ENCODE measurements at regions not wholly inside any gene's neighbourhood (a gene's known extent, or its start where the extent isn't known, plus 50 kb on each side); places are given as distances from the start of the nearest gene placed in this dataset.
"Not testable (repeated sequence)": the region's sequence is repeated elsewhere in the genome, so short reads cannot be mapped to it uniquely, and the experiment has no call there.

DNA sequence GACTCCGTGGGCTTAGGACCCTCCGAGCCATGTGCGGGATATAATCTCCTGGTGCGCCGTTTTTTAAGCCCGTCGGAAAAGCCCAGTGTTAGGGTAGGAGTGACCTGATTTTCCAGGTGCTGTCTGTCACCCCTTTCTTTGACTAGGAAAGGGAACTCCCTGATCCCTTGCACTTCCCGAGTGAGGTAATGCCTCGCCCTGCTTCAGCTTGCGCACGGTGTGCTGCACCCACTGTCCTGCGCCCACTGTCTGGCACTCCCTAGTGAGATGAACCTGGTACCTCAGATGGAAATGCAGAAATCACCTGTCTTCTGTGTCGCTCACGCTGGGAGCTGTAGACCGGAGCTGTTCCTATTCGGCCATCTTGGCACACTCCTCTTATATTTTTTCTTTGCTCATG is 95.1 kb upstream of the FRMD4B start:
- not testable (repeated sequence) for FAIRE-seq

DNA sequence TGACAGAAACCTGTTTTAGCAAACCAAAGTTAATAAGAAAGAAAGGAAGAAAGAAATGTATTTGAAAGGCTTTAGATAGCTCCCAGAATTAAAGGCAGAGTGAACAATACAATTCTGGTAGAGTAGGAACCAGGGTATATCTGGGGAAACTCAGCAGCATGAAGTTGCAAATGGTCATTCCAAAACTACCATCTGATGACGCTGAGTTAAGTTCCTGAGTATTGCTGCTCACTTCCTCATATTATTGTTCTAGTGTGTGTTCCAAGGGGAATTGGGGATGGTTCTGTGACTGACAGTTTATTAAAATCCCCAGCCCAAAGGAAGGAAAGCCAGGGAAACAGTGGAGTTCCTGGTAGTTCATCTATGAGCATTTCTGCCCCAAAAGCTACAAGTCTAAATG is 88.3 kb upstream of the FRMD4B start:
- no peak for FAIRE-seq

DNA sequence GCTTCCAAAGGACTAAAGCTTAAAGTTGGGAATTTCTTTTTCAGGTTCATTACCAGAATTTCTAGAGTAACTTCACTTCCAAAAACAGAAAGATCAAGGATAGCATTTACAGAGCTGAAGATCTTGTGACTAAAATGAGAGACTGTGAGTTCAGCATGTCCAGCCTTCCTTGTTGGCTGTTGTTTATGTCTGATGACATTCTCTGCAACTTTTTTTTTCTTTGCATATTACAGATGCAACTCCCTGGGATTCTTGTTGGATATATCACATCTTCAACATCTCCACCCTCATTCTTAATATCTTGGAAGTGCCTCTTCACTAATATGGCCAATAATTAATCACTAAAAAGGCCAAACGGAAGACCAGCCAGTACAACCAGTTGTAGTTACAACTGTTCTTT is 86.2 kb upstream of the FRMD4B start:
- FAIRE-seq: no peak

DNA sequence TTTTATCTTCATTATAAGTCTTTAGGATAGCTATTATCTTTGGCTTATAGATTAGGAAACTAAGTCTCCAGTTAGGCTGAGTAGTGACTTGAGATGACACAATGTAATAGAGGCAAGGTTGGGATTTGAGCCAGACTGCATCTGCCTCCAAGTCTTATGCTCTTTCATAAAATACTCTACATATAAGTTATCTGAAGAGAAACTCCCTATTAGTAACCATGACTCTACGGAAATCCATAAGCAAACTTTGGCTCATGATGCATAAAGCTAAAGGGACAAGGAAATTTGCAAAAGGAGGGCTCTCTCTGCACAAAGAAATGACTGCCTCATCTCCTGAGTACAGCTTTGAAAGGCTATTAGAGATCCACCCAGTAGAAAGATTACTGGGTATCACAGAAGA is 77.6 kb upstream of the FRMD4B start:
- no peak for FAIRE-seq

DNA sequence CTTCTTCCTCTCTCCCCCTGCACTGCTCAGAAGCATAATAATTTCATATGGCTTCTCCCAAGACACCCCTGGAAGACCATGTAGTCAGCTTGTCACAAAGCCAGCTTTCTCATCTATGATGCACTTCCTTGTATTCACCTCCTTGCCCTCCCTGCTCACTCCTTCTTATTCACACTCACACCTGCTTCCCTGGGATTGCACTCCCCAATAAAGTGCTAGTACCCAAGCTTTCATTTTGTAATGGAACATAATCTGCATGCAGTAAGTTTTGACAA is 76.9 kb upstream of the FRMD4B start:
- FAIRE-seq: no peak

DNA sequence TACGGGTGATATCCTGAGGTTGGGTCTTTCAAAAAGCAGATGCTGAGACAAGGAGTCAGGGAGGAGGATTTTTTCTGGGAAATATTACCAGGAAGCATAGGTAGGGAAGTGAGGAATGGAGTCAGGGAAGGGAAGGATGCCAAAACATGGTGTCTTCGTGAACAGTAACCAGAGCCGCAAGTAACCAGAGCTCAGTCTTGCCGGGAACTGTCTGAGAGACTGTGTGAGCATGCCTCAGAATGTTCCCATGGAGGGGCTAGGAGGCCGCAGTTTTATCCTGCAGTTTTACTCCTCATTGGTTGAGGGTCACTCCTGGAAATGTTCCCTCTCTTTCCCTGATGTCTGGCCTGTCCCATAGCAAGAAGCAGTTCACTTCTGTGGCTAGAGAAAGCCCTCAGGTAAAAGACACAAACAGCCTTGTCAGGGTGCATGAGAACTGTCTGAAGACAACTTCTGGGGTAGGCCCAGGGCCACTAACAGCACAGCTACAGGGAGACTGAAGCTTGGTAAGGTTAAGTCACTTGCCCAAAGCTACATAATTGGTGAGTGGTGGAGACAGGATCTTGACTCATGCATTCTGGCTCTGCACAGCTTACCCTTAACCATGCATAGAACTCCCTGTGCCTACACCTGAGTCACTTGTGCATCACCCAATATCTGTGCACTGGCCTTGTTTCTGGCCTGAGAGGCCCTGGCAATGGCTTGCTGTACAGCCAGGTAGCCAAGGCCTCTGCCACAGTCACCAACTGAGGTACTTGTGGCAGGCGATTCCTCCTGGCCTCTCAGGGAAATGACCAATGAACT is 76.3 kb upstream of the FRMD4B start:
- no peak for FAIRE-seq

DNA sequence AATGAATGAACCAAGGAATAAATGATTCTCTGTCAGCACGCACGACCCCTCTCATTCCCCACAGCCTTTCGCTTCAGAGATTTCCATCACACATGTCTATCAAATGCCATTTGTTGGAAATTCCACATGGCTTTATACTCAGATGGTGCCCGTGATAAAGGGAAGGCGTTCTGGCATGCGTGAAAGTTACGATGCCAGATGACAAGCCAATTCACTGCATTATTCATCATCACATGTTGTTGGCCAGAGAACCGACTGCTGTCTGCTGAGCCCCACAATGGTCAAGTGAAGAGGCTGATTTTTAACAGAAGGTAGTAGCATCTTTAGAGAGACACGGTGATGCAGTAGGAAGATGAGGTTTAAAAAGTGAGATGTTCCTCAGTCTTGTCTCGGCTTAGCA is 74.1 kb upstream of the FRMD4B start:
- no peak for FAIRE-seq

DNA sequence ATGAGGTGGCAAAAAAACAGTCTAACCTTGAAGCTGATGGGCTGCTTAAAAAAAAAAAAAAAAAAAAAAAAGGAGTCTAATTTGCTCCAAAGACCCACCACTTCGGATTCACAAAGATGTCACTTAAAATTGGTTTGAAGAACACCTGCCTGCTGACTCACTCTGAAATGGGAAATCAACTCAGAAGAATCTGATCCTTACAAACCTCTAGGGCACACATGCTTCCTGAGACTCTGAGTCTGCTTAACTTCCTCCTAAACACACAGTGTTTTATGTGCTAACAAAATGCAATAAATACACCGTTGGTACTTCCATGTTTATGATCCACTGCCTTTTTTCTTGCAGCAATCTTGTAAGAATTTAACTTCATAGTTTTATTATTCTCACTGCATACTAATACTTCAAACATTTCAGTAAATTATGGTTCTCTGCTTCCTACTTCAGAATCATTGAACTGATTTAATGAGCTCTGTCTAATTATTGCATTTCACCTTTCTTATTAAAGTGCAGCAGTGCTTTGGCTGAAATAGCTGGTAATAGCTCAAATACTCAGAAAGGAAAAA is 73.0 kb upstream of the FRMD4B start:
- FAIRE-seq: no peak

DNA sequence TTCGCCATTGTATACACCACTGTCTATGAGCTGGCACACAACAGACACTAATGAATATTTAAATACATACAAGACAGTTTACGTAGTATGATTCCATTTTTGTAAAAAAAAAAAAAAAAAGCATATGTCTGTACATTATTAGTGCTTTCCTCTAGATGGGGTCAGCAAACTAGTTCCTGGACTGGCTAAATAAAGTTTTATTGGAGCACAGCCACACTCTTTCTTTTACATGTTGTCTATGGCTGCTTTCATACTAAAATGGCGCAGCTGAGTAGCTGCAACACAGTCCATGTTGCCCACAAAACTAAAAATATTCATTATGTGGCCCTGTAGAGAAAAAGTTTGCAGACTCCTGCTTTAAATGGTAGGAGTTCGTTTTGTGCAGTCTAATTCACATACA is 70.7 kb upstream of the FRMD4B start:
- no peak for FAIRE-seq

DNA sequence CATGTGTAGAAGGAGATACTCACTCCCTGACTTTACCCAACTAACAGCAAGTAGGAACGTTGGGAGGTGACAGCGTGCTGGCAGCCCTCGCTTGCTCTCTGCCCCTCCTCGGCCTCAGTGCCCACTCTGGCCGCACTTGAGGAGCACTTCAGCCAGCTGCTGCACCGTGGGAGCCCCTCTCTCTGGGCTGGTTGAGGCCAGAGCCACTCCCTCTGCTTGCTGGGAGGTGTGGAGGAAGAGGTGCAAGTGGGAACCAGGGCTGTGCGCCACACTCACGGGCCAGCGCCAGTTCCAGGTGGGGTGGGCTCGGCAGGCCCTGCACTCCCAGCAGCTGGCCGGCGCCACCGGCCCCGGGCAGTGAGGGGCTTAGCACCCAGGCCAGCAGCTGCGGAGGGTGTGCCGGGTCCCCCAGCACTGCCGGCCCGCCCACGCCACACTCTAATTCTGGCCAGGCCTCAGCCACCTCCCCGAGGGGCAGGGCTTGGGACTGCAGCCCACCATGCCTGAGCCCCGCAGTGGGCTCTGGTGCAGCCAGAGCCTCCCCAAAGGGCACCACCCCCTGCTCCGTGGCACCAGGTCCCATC is 68.4 kb upstream of the FRMD4B start:
- FAIRE-seq: no peak

DNA sequence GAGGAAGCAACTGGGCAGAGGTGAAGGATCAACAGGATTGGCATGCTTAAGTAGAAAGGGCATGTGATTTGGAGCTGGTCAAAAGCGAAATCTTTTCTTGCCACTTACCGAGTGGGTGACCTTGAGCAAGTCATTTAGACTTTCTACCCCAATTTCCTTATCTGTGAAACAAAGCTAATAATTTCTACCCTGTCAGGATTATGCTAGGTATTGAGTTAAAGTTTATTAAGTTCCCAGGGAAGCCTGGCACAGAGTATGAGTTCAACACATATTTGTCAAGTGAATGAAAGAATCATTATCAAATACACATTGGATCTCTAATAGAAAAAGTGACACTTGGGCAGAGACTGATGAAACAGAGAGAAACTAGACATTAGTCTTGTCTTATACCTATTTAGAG is 66.4 kb upstream of the FRMD4B start:
- FAIRE-seq: no peak

DNA sequence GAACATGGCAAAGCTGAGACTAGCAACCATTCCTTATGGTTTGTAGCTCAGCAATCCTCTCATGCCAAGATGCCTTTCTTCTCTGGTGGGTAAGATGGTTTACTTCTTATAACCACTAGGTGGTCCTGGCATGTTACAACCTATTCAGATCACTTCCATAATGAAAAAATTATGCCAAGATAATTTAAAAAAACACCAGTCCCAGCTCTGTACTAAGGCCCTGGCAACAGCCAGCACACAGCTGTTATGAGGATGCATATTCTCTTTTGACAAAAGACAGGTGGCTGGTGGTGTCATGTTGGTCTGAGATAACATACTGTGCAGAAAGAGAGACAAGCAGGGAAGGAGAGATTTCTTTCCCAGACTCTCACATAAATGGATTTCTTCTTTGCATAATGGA is 65.7 kb upstream of the FRMD4B start:
- no peak for FAIRE-seq

DNA sequence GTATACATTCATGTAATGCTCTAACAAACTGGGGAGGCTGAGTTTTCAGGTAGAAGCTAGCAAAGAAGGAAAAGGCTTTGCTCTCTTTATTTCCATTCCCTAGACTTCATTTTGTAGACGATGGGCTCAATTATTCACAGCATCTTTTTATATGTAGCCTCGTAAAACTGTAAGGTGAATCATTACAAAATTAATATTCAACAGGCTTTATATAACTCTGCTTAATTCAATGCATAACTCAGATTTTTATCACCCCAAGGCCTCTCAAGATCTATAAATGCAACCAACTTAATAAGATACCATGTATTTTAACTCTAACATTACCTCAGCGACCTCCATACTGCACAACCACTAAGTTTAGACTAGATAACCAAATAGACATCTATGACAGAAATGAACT is 63.0 kb upstream of the FRMD4B start:
- no peak for FAIRE-seq

DNA sequence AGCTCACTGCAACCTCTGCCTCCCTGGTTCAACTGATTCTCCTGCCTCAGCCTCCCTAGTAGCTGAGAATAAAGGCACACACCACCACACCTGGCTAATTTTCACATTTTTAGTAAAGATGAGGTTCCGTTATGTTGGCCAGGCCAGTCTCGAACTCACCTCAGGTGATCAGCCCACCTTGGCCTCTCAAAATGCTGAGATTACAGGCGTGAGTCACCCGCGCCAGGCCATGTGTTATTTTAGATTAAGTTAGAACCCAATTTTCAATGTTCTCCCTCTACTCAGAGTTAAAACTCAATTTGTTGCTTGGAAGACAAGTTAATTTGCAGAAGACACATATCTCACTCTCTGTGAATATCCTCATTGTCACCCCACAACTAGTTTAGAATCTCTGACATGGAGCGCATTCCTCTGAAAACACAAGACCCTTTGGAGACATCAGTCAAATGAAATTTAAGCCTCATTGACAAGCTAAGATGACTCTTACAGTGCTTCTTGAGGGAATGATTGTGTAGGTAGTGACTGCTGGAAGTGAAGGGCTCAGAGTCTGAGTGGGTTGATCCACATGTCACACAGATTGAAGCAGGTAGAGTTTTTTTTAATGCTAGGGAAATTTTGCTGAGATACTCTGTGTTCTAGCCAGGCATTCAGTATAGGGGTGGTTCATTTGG is 60.6 kb upstream of the FRMD4B start:
- no peak for FAIRE-seq

DNA sequence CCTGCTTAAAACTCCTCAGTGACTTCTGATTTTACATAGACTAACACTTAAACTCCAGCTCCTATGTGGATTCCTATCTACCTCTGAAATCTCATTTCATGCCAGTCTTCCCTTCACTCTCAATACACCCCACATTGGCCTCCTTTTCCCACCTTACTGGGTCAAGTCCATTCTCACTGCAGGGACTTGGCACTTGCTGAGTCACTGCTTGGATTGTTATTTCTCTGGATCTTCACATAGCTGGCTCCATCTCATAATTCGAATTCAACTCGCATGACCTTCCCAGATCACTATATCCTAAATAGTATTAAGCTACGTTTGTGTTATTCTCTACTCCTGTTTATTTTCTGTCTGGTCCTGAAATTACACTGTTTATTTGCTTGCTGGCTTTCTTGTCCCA is 59.6 kb upstream of the FRMD4B start:
- FAIRE-seq: no peak

DNA sequence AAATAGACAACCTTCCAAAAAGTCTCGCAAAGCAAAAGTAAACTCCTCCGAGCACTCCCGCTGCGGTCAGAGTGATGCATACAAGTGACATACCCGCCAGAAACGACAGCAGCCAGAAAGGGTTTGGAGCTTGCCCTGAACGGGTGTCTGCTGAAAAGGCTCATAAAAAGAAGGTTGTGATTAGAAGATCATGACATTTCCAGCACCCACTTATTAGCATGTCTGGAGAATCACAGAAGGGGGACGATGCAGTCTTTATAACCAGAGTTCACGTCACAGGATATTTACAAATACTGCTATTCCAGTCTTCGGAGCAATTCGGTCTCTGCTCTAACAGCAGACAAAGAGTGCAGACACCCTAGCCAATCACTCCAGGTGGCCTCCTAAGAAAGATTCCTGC is 59.1 kb upstream of the FRMD4B start:
- FAIRE-seq: no peak

DNA sequence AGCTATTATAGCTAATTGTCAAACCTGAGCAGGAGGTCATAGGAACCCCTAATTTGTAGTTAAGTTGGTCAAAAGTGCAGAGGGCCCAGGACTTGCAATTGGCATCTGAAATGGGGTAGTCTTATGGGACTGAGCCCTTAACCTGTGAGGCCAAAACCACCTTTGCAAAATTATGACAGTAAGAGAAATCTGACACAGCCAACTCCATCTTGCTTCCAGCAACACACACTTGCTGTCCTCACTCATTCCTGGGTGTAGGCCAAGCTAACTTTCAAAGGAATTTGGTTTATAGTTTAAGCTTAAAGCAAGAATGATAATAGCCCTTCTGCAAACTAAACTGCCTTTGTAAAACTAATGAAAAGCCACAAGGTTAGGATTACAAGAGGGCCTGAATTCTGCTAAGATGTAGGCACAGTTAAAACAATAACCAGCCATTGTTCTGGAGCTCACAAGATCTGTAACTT is 57.6 kb upstream of the FRMD4B start:
- FAIRE-seq: no peak

DNA sequence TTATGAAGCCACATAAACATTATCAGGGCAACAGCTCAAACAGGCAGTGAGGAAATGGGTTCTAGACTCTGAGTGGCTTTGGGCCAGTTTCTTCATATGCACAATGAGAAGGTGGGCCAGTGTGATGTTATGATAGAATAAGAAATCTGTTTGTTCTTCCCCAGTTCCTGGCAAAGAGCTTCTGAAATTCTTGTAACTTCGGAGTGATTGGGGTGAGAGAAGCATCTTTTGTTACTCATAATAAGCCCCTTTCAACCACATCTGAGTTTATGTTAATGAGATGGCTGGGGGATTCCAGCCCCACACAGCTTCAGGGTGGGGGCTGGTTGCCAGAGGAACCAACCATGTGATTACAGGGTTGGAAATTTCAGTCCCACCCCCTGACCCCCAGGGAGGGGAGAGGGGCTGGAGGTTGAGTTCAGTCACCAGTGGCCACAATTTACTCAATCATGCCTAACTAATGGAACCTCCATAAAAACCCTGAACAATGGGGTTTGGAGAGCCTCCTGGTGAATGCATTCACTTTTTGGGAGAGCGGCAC is 57.0 kb upstream of the FRMD4B start:
- FAIRE-seq: no peak

DNA sequence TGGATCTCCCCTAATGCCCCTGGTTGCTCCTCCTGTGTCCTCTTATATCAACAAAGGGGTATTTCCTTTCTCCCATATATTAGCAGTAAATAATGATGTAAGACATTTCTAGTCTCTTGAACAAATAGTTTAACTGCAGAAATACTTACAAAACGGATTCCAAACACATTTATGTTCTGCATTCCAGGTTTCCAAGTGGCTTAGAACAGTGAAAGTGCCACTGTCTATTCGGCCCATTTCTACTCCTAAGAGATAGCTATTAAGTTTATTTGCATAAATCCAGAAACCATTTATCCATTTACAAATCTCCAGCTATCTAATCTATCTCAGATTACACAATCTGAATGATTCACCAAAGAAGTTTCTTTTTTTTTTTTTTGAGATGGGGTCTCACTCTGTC is 55.8 kb upstream of the FRMD4B start:
- FAIRE-seq: no peak

DNA sequence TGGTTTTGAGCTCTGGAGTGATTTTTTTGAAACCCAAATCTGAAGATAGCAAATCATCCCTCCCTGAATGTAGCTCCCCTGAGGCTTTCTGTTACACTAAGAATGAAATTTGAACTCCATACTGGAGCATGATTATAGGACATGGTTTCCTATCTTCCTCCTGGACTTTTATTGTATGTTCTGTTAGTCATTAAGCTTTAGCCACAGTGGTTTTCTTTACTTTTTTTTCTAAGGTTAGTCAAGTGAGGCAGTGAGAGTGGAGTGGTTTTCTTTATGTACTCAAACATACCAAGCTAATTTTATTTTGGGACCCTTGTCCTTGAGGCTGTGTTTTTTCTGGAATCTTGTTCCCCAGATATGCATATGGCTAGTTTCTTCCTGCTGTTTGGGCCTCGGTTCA is 55.2 kb upstream of the FRMD4B start:
- no peak for FAIRE-seq

DNA sequence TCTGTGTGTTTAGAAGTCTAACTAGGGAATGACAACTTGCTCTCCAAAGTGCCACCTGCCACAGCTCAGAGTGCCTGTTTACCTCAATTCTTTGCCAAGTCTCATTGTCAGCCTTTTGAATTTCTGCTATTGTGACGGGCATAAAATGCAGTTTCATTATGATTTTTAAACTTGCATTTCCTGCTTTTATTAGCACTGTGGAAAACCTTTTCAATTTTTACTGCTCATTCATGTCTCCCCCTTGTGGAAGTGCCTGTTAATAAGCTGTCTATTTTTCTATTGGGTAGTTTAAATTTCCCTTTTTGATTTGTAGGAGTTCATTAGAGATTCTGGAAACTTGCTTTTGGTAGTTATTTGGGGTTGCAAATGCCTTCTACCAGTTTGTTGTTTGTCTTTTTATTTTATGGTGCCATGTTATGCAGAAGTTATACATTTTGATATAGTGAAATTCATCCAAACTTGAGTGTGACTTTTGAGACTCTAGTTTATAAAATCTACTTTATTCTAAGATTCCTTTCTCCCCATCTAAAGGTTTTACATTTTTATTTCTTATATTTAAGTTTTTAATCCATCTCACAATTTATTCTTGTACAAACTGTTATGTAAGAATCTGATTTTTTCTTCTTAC is 53.9 kb upstream of the FRMD4B start:
- FAIRE-seq: peak; percentile 65

DNA sequence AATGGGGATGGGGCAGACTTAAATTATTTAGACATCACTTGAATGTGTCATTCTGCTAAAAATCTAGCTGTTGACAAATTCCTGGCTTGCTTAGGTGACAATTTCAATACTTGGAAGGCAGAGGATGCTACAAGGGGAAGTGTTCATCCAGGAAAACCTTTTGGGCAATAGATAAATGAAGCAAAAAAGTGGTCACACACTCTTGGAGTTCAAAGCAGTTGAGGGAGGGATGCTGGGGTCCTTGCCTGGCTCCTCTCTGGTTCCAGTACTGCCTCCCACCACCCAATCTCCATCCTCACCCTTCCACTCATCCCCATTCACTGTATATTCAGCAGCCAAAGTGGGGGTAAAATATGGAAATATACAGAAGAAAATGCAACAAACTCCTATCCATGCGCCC is 52.6 kb upstream of the FRMD4B start:
- no peak for FAIRE-seq

All from A204.1 (cell line).